ENCODE measurements at regions not wholly inside any gene's neighbourhood (a gene's known extent, or its start where the extent isn't known, plus 50 kb on each side); places are given as distances from the start of the nearest gene placed in this dataset.
A peak's percentile ranks its signal among the peaks of the same experiment; 100 is the strongest.

- no peak for TF ChIP-seq CTCF (IDR thresholded peaks at IDR 0.05)
- intact Hi-C loops (cut with DNase I), result no loop called here
- Histone ChIP-seq H3K36me3 (no peaks in the 10 kb centered on the region), H3K27ac (no peak overlapping the region), H3K27me3 (no peaks in the 10 kb centered on the region), H3K9me3 (no peaks in the 10 kb centered on the region), H3K4me1 (peaks cover 0 to 11% of the 10 kb centered on the region in 2 donors), H3K4me3 (no peak overlapping the region)
- DNase-seq (ENCODE audit: low spot score in 2 of 2), result no peak
Measured at GRCh38 chr6:167757821-167758220, 68.9 kb upstream of the AFDN start.

GRCh38 chr6:167758309-167759023 is 68.2 kb upstream of the AFDN start:
- Histone ChIP-seq H3K27me3 (no peaks in the 10 kb centered on the region), H3K9me3 (no peaks in the 10 kb centered on the region), H3K27ac (no peak overlapping the region), H3K4me3 (no peak overlapping the region), H3K4me1 (peaks cover 0 to 11% of the 10 kb centered on the region in 2 donors), H3K36me3 (no peaks in the 10 kb centered on the region)
- no peak for DNase-seq (ENCODE audit: low spot score in 2 of 2)
- TF ChIP-seq CTCF (IDR thresholded peaks at IDR 0.05), result no peak
- intact Hi-C loops (cut with DNase I), result no loop called here

- Histone ChIP-seq H3K4me3 (no peak overlapping the region), H3K27ac (no peak overlapping the region), H3K4me1 (peaks cover 0 to 11% of the 10 kb centered on the region in 2 donors), H3K27me3 (no peaks in the 10 kb centered on the region), H3K36me3 (no peaks in the 10 kb centered on the region), H3K9me3 (no peaks in the 10 kb centered on the region)
- TF ChIP-seq CTCF (IDR thresholded peaks at IDR 0.05), result no peak
- intact Hi-C loops (cut with DNase I), result no loop called here
- DNase-seq (ENCODE audit: low spot score in 2 of 2), result no peak
Measured at GRCh38 chr6:167759206-167759605, 67.5 kb upstream of the AFDN start.

- H3K27me3 ChIP-seq, result no peaks in the 10 kb centered on the region
- peak in 1 of 2 donors; percentile 22 for DNase-seq (ENCODE audit: low spot score in 2 of 2)
- H3K4me1 ChIP-seq, result peaks cover 0 to 11% of the 10 kb centered on the region in 2 donors
- no peak overlapping the region for H3K4me3 ChIP-seq
- H3K36me3 ChIP-seq, result no peaks in the 10 kb centered on the region
- no peak for TF ChIP-seq CTCF (IDR thresholded peaks at IDR 0.05)
- intact Hi-C loops (cut with DNase I), result no loop called here
- no peak overlapping the region for H3K27ac ChIP-seq
- H3K9me3 ChIP-seq, result no peaks in the 10 kb centered on the region
Measured at GRCh38 chr6:167759912-167760311, 66.8 kb upstream of the AFDN start.

- Histone ChIP-seq H3K27me3 (no peaks in the 10 kb centered on the region), H3K27ac (no peak overlapping the region)
- intact Hi-C loops (cut with DNase I), result no loop called here
Measured at GRCh38 chr6:167760979-167761793, 65.5 kb upstream of the AFDN start.

More at GRCh38 chr6:167760979-167761793, 65.5 kb upstream of the AFDN start:
- Histone ChIP-seq H3K4me1 (peaks cover 0 to 11% of the 10 kb centered on the region in 2 donors), H3K4me3 (no peak overlapping the region), H3K36me3 (no peaks in the 10 kb centered on the region), H3K9me3 (no peaks in the 10 kb centered on the region)
- DNase-seq (ENCODE audit: low spot score in 2 of 2), result peak in 1 of 2 donors; percentile 77
- TF ChIP-seq CTCF (IDR thresholded peaks at IDR 0.05), result no peak

Measured in ascending aorta (tissue), 2 donors.